GM13976 (cell line): ENCODE measurements at regions not wholly inside any gene's neighbourhood (a gene's known extent, or its start where the extent isn't known, plus 50 kb on each side); places are given as distances from the start of the nearest gene placed in this dataset.

ENCODE experiments used
- DNase-seq: peaks from one replicate; pipeline ENCODE4 v3.0.0; 2012; ENCODE audit warnings: low spot score
- in situ Hi-C: fragments of 300-500 bp; cut with MboI; formaldehyde crosslinking; loops from one replicate; pipeline ENCODE4 v1.12.0; 2022; ENCODE audit warnings: low sequenced_read_pairs, mixed read lengths, inconsistent platforms; ENCODE audit not compliant: unreplicated experiment
- TF ChIP-seq, protein P1 (sequence below): IDR thresholded peaks from 2 replicates; pipeline ENCODE4 v1.5.1; 2012; ENCODE audit warnings: borderline replicate concordance, mild to moderate bottlenecking; ENCODE audit not compliant: insufficient read depth; ENCODE audit errors: extremely low read depth, missing control alignments, control extremely low read depth

DNA sequence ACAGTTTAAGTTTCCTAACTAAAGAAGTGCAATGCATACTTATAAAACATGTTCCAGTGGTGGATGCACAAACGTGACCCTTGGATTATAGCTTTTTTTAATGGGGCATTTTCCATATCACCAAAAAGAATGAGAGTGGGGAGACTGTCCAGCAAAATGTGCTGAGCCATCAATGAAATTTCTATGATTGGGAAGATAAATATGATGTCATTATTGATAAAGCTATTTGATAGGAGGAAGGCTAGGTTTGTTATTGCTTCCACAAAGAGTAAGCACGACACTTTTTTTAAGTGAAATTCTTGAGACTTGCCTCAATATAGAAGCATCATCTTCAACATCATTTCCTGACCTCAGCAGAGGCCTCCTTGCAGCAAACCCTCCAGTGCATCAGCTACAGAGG is 174.6 kb upstream of the CLEC14A start:
- in situ Hi-C loops: no loop called here
- TF ChIP-seq, protein P1, sequence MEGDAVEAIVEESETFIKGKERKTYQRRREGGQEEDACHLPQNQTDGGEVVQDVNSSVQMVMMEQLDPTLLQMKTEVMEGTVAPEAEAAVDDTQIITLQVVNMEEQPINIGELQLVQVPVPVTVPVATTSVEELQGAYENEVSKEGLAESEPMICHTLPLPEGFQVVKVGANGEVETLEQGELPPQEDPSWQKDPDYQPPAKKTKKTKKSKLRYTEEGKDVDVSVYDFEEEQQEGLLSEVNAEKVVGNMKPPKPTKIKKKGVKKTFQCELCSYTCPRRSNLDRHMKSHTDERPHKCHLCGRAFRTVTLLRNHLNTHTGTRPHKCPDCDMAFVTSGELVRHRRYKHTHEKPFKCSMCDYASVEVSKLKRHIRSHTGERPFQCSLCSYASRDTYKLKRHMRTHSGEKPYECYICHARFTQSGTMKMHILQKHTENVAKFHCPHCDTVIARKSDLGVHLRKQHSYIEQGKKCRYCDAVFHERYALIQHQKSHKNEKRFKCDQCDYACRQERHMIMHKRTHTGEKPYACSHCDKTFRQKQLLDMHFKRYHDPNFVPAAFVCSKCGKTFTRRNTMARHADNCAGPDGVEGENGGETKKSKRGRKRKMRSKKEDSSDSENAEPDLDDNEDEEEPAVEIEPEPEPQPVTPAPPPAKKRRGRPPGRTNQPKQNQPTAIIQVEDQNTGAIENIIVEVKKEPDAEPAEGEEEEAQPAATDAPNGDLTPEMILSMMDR: no peak

DNA sequence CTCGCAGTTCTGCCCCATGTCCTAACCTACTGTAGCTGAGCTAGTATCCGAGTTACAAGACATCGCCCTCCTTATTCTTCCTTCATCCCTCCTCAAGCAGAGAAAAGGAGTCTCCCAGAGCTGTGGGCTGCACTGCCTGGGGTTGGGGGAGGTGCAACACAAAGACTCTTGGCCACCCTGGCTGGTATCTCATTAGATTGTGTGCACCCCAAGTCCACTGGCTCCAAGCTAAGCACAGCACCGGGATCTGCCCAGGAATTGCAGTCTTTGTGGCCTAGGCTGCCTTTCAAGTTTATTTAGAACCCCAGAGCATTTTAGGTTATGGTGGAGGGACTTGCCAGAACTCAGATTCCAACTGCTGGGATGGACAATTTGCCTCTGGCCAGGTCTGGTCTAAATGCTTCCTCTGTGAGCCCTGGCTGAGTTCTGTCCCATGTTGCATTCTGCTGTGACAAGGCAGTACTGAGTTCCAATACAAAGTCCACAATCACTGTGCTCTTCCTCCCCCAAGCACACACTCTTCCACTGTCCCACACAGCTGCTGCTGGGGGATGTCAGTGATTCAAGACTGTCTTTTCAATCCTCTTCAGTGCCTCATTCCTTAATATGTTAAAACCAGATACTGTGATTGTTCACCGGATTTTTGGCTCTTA is 169.6 kb upstream of the CLEC14A start:
- TF ChIP-seq, protein P1: no peak
- in situ Hi-C loops: no loop called here
- DNase-seq: no peak

More for the DNA sequence above, 174.6 kb upstream of the CLEC14A start:
- DNase-seq: no peak

DNA sequence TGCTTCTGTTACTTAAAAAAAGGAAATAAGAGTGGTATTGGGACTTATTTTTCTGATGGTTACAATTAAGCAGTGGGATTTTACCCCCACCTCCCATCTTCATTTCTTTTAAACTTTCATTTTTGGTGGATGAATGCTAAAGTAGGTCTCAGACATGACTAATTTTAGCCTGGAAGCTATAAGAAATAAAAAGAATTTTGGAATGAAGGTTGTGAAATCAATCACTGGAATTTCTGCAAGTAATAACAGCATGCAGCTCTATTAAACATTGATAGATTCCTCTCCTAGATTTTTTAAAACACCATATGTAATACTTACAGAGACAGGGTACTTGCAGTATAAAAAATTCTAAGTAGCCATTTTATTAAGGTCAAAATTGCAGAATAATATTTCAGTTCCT is 164.2 kb upstream of the CLEC14A start:
- TF ChIP-seq, protein P1: no peak
- in situ Hi-C loops: no loop called here
- DNase-seq: no peak

DNA sequence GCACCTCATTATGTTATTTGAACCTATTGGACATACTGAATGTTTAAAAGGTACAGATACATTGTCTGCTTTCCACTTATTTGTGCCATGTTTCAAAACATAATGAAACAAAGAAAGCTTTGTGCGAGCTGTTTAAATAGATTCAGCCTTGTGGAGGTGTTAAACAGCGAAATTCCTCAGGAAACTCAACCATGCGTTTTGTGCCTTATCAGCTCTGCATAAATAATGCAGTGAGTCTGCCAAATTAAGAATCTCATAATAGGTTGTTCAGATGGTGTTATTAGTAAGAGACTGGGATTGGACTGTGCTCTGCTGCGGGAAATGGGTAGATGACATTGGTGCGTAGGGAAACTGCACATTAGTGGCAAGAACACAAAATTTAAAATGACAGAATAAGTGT is 163.7 kb upstream of the CLEC14A start:
- no peak for DNase-seq
- TF ChIP-seq, protein P1: no peak

DNA sequence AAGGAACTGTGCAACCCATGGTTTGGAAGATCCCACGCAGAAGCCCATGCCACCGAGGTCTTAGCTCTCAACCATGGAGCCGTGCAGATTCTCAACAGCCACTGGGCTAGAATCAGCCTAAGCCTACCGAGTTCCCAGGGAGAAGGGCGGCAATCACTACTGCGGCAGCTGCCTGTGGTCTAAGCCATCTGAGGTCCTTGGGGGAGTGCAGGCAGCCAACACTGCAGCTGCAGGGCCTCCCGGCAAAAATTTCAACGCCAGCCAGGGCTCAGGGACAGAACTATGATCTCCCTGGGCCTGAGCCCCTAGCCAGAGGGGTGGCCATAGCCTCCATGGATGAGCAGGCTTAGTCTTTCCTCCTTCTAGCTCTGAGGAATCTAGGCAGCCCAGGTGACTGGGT is 156.8 kb upstream of the CLEC14A start:
- in situ Hi-C loops: no loop called here
- DNase-seq: no peak
- TF ChIP-seq, protein P1: no peak

More for the DNA sequence above, 163.7 kb upstream of the CLEC14A start:
- in situ Hi-C loops: no loop called here

DNA sequence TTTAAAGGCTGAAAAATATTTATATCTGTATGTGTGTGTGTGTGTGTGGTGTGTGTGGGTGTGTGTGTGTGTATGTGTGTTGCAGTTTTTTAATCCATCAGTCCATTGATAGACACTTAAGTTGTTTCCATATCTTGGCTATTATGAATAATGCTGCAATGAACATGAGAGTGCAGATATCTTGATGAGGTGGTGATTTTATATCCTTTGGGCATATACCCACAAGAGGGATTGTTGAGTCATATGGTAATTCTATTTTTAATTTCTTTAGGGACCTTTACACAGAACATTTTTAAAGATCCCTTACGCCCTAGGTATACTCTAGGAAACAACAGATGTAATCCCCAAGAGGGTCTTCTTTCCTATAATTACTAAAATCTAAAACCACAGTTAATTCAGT is 154.5 kb upstream of the CLEC14A start:
- in situ Hi-C loops: no loop called here
- TF ChIP-seq, protein P1: no peak
- DNase-seq: no peak

DNA sequence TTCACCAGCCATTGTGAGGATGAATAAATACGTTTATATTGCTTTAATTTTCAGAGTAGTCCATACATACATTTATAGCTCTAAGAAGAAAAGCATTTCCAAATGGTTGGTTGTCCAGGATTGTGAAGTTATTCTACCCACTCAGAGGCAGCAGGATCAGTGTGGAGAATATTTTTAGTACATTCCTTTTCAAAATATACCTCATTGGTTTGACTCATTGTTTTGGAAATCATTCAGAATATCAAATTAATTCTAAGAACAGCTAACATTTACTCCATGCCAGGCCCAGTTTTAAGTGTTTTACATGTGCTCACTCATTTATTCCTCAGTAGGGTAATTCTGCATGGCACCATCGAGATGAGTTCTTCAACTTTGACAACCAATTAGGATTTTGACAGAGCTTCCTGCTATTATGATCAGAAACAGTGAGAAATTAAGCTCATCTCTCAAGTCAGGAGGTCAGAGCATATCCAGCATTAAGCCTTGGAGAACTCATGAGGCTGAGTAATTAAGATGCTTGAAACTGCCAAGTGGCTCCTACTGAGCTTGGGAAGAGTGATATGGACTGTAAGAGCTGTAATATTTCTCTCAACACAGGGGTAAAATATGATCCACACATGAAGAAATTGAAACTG is 153.3 kb upstream of the CLEC14A start:
- in situ Hi-C loops: no loop called here
- TF ChIP-seq, protein P1: no peak
- no peak for DNase-seq
